HG02840 (cell line): ENCODE measurements at regions not wholly inside any gene's neighbourhood (a gene's known extent, or its start where the extent isn't known, plus 50 kb on each side); places are given as distances from the start of the nearest gene placed in this dataset.

Experiments
- ATAC-seq: cut with Tn5 transposase; IDR thresholded peaks from one replicate; pipeline ENCODE4 v1.9.1; 2021; ENCODE audit warnings: mild to moderate bottlenecking, moderate library complexity, moderate number of reproducible peaks; ENCODE audit not compliant: unreplicated experiment, low FRiP score

DNA sequence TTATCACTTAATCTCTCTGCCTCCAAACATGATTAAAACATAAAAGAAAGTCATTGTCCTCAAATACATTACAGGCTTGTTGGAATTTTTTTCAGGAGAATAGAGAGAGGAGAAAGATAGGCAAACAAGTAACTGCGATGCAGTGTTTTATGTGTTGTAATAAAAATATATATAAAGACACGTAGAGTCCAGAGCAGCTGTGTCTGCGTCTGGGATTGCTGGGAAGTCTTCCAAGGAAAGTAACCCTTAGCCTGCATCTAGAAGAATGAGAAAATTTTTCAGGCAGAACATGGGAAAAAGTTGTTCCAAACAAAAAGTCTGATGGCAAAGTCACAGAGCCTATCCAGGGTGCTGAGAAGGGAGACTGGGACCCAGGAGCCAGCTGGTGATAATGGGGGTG is 91.8 kb upstream of the ST6GAL2 start:
- ATAC-seq: no peak

DNA sequence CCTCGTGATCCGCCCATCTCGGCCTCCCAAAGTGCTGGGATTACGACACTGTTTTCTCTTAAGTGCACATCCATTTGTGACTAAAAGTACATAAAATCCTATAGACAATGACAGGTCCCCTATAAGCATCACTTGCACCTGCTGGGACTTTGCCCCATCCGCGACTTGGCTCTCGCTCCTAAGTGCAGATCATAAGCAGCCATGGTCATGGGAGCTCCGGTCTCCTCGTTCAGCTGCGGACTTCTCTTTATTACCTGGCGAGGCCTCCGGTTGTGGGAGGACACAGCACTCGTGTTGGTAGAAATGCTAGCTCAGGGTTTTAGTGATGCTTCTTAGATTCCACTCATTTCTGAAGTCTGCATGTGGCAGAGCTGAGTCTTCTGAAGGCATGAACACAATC is 92.7 kb upstream of the ST6GAL2 start:
- no peak for ATAC-seq

DNA sequence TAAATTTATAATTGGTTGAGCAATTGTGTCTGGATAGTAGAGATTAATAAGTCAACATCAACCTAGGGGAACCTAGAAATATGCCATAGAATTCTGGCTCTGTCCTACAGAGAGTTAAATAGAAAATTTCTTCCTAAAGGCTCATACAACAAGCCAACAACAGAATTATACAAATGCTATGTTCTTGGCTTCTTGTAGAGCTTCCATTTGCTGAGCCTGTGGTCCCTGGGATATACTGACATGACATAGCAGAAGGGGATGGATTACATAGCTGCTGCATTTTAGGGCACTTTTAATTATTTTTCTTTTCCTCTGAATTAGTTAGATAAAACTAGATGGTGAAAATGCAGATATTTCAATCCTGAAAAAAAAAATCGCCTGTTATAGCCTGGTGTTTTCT is 95.5 kb upstream of the ST6GAL2 start:
- no peak for ATAC-seq

DNA sequence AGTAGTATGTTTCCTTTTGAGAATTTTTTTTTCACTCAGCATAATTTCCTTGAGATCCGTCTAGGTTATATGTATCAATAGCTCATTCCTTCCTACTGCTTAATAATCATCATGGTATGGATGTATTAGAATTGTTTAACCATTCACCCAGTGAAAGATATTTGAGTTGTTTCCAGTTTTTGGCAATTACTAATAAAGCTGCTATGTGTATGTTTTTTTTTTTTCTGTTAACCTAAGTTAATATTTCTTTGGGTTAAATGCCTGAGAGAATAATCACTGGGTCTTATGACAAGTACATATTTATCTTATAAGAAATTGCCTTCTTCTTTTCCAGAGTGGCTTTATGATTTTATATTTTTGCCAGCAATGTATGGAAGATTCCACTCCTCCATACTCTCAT is 96.4 kb upstream of the ST6GAL2 start:
- ATAC-seq: no peak

DNA sequence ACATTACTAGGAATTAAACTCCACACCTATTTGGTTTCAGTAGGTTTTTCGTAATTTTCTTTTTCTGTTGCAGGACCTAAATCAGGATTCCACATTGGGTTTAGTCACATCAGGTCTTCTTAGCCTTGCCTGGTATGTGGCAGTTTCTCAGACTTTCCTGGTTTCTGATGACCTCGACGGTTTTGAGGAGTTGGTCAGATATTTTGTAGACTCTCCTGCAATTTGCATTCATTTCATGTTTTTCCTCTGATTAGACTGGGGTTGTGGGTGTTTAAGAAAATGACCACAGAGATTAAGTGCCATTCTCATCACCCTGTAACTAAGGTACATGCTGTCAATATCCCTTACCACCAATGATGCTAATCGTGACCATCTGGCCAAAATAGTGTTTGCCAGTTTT is 97.3 kb upstream of the ST6GAL2 start:
- ATAC-seq: no peak

DNA sequence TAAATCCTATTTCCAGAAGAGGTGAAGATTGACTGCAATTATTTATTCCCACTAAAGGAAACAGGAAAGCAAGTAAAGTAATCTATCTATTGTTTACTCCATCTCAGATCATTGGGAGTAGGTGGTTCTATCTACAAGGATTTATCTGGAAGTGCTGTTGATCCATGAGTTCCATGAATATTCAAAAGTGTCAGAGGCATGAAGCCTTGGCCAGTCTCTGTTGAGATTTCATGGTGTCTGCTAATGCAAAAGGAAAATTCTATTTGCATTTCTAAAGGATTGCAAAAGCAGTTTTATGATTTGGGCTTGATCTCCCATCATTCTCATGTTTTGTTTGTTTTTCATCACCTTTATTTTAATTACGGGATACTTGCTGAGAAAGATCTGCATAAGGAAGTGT is 102.4 kb upstream of the ST6GAL2 start:
- no peak for ATAC-seq

DNA sequence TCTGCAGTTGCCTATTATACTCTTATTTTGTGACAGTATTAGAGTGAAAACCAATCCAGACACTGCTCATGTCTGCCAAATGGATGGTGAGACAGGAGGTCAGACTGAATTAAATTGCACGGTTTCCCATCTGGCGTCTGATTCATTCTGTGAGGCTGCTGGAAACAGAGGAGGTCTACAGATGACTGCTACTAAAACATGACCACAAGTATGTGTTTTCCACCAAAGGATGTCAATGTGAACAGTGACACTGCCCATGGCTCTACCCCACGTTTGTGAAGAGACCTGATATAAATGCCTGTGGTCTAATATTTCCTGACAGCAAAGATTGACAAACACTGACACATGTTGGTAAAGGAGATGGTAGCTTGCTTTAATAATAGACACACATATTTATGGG is 104.3 kb upstream of the ST6GAL2 start:
- ATAC-seq: no peak

DNA sequence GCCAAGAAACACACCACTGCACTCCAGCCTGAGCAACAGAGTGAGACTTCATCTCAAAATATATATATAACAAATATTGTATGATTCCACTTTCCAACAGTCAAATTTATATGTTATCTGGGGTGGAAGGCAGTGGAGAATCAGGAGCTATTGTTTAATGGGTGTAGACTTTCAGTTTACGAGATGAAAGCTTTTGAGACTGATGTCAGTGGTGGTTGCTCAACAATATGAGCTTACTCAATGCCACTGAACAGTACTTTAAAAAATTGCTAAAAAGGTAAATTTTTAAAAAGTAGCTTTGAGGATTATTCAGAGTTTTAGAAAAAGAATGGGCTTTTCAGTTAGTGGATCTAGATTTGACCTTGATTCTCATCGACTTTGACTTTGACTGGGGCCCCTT is 105.9 kb upstream of the ST6GAL2 start:
- no peak for ATAC-seq

DNA sequence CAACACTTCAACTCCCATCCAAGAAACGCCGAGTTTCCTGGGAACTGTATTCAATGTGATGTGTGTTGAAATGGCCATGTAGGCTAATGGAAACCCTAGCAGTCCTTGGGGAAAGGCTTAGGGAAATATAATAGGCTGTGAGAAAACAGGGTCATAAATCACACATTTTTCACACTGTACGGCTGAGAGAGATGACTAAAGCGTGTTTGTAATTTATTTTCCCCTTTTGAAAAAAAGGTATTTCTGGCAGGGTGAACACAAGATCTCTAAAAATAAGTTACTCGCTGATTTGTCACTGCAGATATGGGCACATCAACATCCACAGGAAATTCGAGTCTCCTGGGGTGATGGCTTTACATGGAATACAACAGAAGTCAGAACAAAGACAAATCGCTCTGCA is 109.6 kb upstream of the ST6GAL2 start:
- ATAC-seq: no peak

DNA sequence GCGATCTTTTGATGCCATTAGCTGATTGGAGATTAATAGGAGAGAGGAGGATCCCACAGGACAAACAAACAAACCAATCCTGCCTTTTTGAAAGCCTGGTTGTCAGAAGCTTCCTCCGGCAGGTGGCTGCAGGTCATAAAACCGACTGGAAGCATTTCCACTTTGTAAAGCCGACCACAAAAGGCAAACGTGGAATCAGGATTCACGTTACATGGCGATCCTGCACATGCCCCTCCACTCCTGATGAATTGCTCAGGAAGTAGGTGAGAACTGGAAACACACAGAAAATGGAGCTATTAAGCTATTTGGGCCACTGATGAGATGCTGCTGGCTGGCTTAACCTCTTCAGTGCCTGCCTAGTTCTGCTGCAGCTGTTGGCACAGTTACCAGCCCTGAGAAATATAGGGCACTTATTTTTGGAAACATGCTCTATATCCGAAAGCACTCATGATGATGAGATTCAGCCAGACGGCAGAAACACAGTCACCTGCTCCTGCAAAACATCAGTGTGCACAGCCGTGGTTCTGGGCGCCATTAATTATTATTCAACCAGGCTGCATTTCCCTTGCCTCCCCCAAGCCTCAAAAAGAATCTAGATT is 110.3 kb upstream of the ST6GAL2 start:
- no peak for ATAC-seq

DNA sequence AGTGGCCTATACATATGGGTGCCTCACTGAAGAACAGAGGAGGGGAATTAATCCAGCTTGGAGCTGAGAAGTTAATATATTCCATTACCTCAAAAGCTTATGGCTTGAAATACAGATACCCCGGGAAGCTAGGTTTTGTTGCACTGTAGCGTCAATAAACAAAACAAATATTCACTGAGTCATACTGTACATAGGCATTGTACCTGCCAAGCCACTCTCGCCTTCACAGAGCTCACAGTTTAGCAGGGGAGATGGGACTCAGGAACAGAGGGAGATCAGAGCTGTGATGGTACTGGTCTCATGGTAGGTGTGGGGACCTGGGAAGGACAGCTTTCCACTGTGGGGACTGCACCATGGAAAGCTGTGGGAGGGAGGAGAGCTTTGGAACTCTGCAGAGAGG is 111.2 kb upstream of the ST6GAL2 start:
- ATAC-seq: no peak

DNA sequence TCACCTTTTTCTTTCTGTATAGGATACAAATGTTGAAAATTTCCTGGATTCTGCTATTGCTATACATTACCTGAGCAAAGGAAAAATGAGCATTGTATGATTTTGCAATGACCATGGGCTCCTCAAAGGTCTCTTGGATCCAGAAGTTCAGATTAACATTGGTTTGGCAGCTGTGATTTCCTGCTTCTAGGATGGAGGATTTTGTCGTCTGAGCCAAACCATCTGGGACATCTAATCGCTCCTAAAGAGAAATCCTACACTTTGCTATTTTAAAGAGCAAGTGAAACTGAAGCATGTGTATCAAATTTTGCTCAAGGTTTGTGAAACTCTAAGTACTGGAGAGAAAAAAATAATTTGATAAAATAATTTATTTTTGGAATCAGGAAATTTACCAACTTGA is 115.1 kb upstream of the ST6GAL2 start:
- ATAC-seq: no peak

DNA sequence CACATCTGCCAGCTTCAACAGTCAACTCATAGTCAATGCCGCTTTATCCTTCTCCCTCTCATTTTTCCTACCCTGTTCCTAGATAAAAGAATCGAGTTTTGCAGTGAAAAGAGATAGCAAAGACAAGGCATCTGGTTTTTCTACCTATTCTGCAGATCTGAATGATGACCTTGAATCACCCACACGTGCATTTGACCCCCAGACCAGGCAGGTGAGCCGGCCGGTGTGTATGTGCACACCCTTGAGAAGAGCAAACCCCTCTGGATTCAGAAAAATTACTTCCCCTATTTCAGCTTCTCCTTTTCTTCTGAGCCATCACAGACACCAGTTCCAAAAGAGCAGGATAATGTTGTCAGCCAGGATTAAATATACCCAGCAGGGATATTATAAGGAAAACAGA is 115.6 kb upstream of the ST6GAL2 start:
- no peak for ATAC-seq

DNA sequence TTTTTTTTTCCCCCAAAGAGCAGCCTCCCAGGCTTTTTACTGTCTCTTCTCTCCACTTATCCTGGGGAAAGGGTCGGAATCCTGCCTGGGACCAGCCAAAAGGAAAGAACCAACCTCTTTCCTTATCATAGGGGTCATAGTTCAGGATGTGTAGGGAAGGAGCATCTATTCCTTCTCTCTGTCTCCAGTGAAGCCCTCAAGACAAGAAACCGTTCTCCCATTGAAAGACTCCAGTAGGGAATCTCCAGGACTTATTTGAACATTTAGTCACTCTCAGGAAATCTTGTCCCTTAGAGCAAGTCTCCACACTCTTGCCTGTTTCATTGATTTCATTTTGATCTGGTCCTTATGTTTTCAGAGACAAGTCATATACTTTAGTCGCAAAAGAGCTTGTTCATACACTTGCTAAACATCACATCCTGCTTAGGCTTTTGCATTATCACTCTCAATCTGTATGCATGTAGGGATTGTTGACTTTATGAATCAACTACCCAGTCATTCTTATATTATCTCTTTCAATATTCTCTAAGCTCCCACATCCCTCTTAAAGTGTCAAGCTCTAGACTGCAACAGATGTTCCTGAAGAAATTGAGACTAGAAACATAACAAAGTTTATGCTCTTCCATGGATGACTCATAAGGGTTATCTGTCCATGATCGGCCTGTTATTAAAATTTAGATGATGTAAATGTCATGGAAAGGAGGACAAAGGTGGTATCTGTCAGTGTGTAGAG is 116.2 kb upstream of the ST6GAL2 start:
- ATAC-seq: no peak

DNA sequence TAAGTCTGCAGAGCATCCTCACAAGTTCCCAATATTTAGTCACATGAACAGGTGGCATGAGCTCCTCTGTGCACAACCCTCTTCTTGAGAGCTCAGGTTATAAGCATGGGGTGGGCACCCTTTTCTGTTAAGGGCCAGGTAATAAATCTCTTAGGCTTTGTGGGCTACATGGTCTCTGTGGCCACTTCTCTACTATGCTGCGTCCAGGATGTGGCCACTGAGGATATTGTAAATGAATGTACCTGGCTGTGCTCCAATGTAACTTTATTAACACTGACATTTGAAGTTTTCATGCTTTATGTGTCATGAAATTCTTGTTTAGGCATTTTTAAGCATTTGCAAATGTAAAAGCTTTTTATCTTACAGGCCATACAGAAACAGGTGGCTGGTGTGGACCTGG is 116.8 kb upstream of the ST6GAL2 start:
- no peak for ATAC-seq

DNA sequence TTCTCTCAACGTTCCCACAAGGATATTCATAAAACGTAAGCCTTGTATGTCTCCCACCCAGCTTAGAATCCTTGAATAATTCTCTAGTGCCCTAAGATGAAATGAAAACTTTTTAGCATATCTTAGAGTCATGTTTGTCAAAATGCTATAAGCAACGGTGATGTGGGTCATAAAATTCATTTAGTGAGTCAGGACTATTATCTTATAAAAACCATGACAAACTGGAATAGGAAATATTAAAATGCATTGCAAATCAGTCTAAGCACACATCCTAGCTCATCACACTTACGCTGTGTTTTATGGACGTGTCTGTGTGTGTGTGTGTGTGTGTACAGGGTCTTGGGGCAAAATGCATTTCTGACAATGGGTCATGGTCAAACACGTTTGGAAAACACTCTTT is 119.9 kb upstream of the ST6GAL2 start:
- no peak for ATAC-seq

DNA sequence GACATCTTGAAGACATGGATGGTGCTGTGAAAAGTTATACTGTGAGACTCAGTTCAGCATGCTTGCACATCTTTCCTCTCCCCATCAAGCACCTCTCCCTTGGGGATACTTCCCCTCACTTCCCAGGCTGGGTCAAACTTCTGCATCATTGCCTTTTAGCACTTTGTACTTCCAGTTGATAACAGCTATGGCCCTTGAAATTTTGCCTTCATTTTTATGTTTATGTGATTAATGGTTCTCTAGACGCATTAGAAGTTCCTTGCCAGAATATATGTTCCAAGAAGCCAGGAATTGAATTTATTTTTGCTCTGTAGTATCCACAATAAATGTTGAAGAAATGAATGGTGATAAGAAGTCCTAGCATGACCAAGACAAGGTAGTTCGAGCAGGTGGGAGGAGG is 120.9 kb upstream of the ST6GAL2 start:
- no peak for ATAC-seq

DNA sequence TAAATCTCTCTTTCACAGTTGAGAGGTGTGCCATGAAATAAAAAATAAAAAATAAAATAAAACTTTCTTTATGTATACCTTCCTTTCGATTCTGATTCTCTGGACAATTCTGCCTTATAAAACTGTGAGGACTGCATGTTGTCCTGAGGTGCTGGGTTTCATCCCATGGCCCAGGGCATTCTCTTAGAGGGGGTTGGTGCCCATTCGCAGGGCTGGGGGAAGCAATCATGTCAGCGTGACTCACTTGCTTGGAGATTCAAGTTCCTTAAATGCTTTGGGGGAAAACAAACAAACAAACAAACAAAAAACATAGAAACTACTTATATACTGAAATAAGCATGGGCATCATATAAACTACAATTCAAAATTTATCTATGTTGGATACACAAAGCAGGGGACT is 122.0 kb upstream of the ST6GAL2 start:
- no peak for ATAC-seq

DNA sequence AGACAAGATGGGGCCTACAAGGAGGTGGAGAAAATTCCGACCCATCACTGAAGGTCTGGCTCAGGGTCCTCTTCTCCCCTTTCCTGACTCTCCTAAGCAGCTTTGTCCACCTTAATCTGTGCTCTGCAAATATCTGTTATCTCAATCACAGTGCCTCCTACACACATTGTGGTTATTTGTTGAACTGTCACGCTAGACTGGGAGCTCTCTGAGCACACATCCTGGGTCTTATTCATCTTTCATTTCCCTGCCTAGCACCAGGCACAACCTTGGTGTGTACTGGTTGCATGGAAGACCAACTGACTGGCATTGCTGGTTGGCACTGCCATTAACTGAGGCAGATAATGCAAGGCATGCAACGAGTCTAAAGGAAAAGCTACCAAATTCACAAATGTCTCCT is 122.9 kb upstream of the ST6GAL2 start:
- no peak for ATAC-seq

DNA sequence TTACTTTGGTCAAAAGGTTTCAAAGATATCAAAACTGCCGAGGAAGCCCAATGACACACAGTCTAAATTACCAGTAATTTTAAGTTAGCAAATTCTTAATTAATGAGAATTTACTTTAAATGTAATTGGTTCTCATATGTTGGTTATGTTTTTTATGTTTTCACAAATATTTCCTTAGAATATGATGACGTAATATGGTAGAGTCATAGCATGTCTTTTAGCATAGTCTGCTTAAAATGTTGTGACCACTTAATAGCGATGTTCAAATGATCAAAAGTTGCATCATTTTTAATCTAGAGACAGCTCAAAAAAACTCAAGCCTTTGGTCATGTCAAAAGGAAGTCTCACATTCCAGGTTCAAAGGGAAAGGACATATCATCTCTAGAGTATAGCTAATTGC is 123.3 kb upstream of the ST6GAL2 start:
- ATAC-seq: no peak

DNA sequence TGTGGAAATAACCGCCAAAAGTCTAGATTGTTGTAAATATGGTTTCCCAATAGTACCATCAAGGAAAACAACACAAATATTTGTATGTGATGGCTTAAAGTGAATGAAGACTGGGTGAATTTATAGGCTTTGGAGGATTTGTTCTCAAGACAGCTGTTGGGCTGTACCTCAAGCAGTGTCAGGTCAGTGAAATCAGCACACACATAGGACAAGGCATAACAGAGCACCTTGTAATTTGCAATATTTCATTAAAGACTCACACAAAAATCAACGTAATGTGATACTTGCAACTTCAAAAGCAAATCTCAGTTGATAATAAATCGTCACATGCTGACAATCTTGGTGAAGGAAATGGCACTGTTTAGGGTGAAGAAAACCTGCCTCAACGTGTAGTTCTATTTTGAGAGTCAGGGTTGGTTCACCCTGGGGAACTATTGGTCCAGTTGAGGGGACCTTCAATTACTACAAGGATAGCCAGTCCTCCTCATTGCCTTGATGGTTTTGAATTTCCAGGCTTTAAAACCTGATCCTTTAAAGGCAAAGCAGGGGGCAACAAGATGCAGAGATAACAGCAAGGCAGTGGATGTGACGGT is 126.8 kb upstream of the ST6GAL2 start:
- no peak for ATAC-seq

DNA sequence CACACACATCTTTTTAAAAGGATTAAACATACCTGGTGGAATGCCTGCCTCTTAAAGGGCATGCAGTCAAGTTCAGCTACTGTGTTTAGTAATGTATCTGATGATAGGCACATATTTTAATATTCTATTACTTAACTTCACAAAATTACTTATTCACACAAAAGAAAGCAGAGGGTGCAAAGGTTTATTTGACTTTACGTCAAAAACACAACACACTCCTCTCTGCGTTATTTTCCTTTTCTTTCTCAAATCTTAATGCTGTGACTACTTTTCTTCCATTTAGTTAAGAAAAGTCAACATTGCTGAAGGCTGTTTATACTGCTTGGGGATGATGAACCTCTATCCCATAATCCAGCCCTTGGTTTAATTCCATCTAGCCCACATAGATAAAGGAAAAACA is 127.9 kb upstream of the ST6GAL2 start:
- no peak for ATAC-seq
